ENCODE measurements at regions not wholly inside any gene's neighbourhood (a gene's known extent, or its start where the extent isn't known, plus 50 kb on each side); places are given as distances from the start of the nearest gene placed in this dataset.

DNA sequence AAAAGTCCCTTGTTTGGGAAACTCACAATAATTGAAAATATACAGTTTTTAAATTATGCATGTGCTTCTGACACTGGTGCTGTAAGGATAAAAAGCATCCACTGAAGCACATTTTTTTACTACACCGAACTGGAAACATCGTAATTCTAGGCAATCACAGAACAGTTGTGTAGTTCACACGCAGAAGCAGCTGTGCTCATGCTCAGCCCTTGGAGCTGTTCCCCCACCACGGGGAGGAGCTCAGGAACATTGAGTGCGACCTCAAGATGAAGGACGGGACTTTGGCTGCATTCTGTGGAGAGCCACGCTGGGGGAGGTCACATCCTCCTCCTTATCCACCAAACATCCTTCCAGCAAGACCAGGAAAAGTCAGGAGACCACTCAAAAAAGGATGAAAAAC, 466.3 kb upstream of the CDH4 start:
- CTCF ChIA-PET = no interaction called here
- intact Hi-C loops (cut with micrococcal nuclease) = no loop called here

More for the DNA sequence above, 466.3 kb upstream of the CDH4 start:
- DNase-seq (no peak), ATAC-seq (ENCODE audit: low read depth) (no peak)
- Histone ChIP-seq H2AFZ (replicated peaks; ENCODE audit: low read length, poor library complexity) (no peak overlapping the region), H3K79me1 (ENCODE audit: low read depth in 1 of 2, low read length in 2 of 2) (no peaks in the 10 kb centered on the region), H3K27ac (ENCODE audit: insufficient read depth, low read length) (no peak overlapping the region), H2BK120ac (ENCODE audit: low read depth, low read length) (no peak overlapping the region), H2AK9ac (replicated peaks; ENCODE audit: low read depth, low read length, poor library complexity) (no peak overlapping the region), H3K27me3 (ENCODE audit: control insufficient read depth, insufficient read depth, low read length) (no peaks in the 10 kb centered on the region), H3K4me1 (ENCODE audit: control insufficient read depth, insufficient read depth, low read length) (no peaks in the 10 kb centered on the region), H4K91ac (ENCODE audit: insufficient read depth, low read depth, low read length) (no peak overlapping the region), H2BK20ac (ENCODE audit: low read depth, low read length) (no peak overlapping the region), H3K23ac (ENCODE audit: low read depth, low read length) (no peak overlapping the region), H3K9me1 (ENCODE audit: insufficient read depth, low read length) (no peaks in the 10 kb centered on the region), H4K8ac (ENCODE audit: low read depth in 2 of 2, low read length in 2 of 2) (no peak overlapping the region), H2BK5ac (ENCODE audit: low read depth, low read length, poor library complexity, severe bottlenecking) (no peak overlapping the region), H3K9me3 (ENCODE audit: control insufficient read depth, insufficient read depth, low read length) (peaks cover 19% of the 10 kb centered on the region), H4K20me1 (ENCODE audit: insufficient read depth, low read length) (no peaks in the 10 kb centered on the region), H3K14ac (replicated peaks; ENCODE audit: low read depth, low read length) (no peak overlapping the region), H3K4me3 (ENCODE audit: insufficient read depth, low read depth, low read length) (no peak overlapping the region), H3K4ac (ENCODE audit: low read depth, low read length) (no peak overlapping the region), H3K56ac (ENCODE audit: extremely low read depth, insufficient read depth, low read length) (no peak overlapping the region), H2BK15ac (ENCODE audit: low read depth, low read length) (no peak overlapping the region), H4K5ac (ENCODE audit: low read depth, low read length) (no peak overlapping the region), H2AK5ac (ENCODE audit: low read depth, low read length) (no peak overlapping the region), H3K36me3 (ENCODE audit: control insufficient read depth, insufficient read depth, low read length) (no peaks in the 10 kb centered on the region), H3K9ac (ENCODE audit: low read depth, low read length) (no peak overlapping the region), H3K18ac (ENCODE audit: low read depth, low read length) (no peak overlapping the region), H3K4me2 (ENCODE audit: low read depth, low read length) (no peak overlapping the region)
- dilution Hi-C loops (cut with HindIII; ENCODE audit: low sequenced_read_pairs, unreplicated experiment) (no loop called here), in situ Hi-C loops (cut with MboI; ENCODE audit: low sequenced_read_pairs) (no loop called here)
- POLR2A ChIA-PET (ENCODE audit: unreplicated experiment) = no interaction called here
- TF ChIP-seq, protein P1, sequence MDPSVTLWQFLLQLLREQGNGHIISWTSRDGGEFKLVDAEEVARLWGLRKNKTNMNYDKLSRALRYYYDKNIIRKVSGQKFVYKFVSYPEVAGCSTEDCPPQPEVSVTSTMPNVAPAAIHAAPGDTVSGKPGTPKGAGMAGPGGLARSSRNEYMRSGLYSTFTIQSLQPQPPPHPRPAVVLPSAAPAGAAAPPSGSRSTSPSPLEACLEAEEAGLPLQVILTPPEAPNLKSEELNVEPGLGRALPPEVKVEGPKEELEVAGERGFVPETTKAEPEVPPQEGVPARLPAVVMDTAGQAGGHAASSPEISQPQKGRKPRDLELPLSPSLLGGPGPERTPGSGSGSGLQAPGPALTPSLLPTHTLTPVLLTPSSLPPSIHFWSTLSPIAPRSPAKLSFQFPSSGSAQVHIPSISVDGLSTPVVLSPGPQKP (IDR thresholded peaks at IDR 0.05; ENCODE audit: borderline replicate concordance, low read depth, low read length) = no peak
- no peak for TF ChIP-seq BHLHE40 (IDR thresholded peaks at IDR 0.05; ENCODE audit: low read depth, low read length)
- TF ChIP-seq MAZ (IDR thresholded peaks at IDR 0.05; ENCODE audit: borderline replicate concordance, low read depth, low read length) = no peak
- no TSS peak for BruUV-seq (replicated peaks)
- WGBS, 2 experiments (ENCODE audit: extremely low coverage in 2 of 2, insufficient read length in 1 of 2) = no CpG with 5 or more reads among the region's 7 CpGs
